Mucosa of descending colon (tissue), 3 donors: ENCODE measurements at regions not wholly inside any gene's neighbourhood (a gene's known extent, or its start where the extent isn't known, plus 50 kb on each side); places are given as distances from the start of the nearest gene placed in this dataset.

Source experiments
- ATAC-seq: fragments of 200-7000 bp; cut with Tn5 transposase; one replicate; pipeline ENCODE4 v1.9.1; 2020; ENCODE audit warnings: mild to moderate bottlenecking, moderate library complexity
- DNase-seq, 3 donors: peaks; one replicate each; pipeline ENCODE4 v3.0.0-alpha.2; 2020
- H3K36me3 ChIP-seq: fragments of 200-600 bp; one replicate; pipeline ENCODE4 v1.8.0; 2021; ENCODE audit warnings: low read depth, mild to moderate bottlenecking
- H3K4me1 ChIP-seq: fragments of 200-600 bp; one replicate; pipeline ENCODE4 v1.8.0; 2021; ENCODE audit warnings: low read depth, mild to moderate bottlenecking
- H3K4me3 ChIP-seq: fragments of 200-600 bp; one replicate; pipeline ENCODE4 v1.8.0; 2021; ENCODE audit warnings: mild to moderate bottlenecking
- H3K9me3 ChIP-seq: fragments of 200-600 bp; one replicate; pipeline ENCODE4 v1.8.0; 2021; ENCODE audit warnings: mild to moderate bottlenecking
- intact Hi-C, 2 donors: fragments of 100-400 bp; cut with DNase I in 1 of 2; cut with micrococcal nuclease in 1 of 2; formaldehyde crosslinking; loops; one replicate each; pipeline versions ENCODE4 v1.11.0 to v1.11.1; 2022; cut with DNase I, micrococcal nuclease
- TF ChIP-seq, protein P1 (sequence below): fragments of 200-600 bp; IDR thresholded peaks from one replicate; pipeline ENCODE4 v1.8.0; 2022; ENCODE audit warnings: antibody characterized with exemption, mild to moderate bottlenecking
- donor health status: DM: no; HTN: no; CAD: no; lungs with moderate emphysema.
- donor health status: DM: no; HTN: no; CAD: no.
- donor health status: DM: no; HTN: yes; CAD: no.

GRCh38 chr6:148286563-148286962 lies 56.1 kb upstream of the SASH1 start:
- no peak for DNase-seq
- no peak for ATAC-seq
- no peak overlapping the region for H3K4me3 ChIP-seq
- no peaks in the 10 kb centered on the region for H3K36me3 ChIP-seq
- H3K4me1 ChIP-seq, result no peaks in the 10 kb centered on the region
- TF ChIP-seq, protein P1, sequence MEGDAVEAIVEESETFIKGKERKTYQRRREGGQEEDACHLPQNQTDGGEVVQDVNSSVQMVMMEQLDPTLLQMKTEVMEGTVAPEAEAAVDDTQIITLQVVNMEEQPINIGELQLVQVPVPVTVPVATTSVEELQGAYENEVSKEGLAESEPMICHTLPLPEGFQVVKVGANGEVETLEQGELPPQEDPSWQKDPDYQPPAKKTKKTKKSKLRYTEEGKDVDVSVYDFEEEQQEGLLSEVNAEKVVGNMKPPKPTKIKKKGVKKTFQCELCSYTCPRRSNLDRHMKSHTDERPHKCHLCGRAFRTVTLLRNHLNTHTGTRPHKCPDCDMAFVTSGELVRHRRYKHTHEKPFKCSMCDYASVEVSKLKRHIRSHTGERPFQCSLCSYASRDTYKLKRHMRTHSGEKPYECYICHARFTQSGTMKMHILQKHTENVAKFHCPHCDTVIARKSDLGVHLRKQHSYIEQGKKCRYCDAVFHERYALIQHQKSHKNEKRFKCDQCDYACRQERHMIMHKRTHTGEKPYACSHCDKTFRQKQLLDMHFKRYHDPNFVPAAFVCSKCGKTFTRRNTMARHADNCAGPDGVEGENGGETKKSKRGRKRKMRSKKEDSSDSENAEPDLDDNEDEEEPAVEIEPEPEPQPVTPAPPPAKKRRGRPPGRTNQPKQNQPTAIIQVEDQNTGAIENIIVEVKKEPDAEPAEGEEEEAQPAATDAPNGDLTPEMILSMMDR, result no peak
- H3K9me3 ChIP-seq, result no peaks in the 10 kb centered on the region
- intact Hi-C loops, result no loop called here

GRCh38 chr6:148287623-148288333 lies 54.9 kb upstream of the SASH1 start:
- no peak for DNase-seq
- no peaks in the 10 kb centered on the region for H3K36me3 ChIP-seq

DNA sequence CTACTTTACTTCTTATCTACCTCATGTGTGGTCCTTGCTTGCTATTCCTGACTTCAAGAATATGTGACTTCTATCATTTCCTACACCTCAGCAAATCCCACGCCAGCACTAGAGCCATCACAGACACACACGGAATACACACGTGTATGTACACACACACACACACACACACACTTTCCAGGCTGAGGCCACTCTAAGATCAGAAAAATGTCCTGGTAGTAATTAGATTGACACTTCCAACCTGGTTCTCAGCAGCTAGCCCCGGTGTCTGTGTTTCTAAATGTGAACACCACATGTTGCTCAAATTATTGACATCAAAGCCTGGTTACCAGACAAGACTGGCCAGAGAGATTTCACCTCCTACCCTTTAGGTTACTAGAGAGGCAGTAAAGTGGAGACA lies 54.1 kb upstream of the SASH1 start:
- TF ChIP-seq, protein P1, result no peak
- no peak for DNase-seq
- intact Hi-C loops, result no loop called here

More at GRCh38 chr6:148287623-148288333, 54.9 kb upstream of the SASH1 start:
- Histone ChIP-seq H3K4me1 (no peaks in the 10 kb centered on the region), H3K4me3 (no peak overlapping the region), H3K9me3 (no peaks in the 10 kb centered on the region)
- TF ChIP-seq, protein P1, result no peak
- intact Hi-C loops, result no loop called here
- ATAC-seq, result no peak

DNA sequence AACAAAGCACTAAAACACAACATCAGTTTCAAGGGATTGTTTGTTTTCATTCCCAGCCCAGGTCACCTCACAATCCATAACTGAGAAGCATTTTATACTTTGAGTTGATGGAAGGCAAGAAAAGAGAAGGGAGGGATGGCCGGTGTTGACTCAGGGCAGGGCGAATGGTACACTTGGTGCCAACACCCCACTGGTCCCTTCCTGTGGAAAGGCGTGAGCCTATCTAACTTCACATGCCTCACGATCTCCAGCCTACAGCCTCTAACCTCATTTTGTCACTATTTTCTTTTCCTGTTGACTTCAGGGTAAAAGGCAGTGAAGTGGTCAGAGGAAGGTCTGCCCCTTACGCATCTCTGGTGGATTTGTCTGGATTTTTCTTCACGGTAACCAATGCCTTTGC lies 53.5 kb upstream of the SASH1 start:
- Histone ChIP-seq H3K36me3 (no peaks in the 10 kb centered on the region), H3K4me1 (no peaks in the 10 kb centered on the region), H3K9me3 (no peaks in the 10 kb centered on the region), H3K4me3 (no peak overlapping the region)
- ATAC-seq, result no peak
- DNase-seq, result no peak
- intact Hi-C loops, result no loop called here
- TF ChIP-seq, protein P1, result no peak

More for the DNA sequence above, 54.1 kb upstream of the SASH1 start:
- Histone ChIP-seq H3K4me1 (no peaks in the 10 kb centered on the region), H3K36me3 (no peaks in the 10 kb centered on the region), H3K9me3 (no peaks in the 10 kb centered on the region), H3K4me3 (no peak overlapping the region)
- no peak for ATAC-seq

DNA sequence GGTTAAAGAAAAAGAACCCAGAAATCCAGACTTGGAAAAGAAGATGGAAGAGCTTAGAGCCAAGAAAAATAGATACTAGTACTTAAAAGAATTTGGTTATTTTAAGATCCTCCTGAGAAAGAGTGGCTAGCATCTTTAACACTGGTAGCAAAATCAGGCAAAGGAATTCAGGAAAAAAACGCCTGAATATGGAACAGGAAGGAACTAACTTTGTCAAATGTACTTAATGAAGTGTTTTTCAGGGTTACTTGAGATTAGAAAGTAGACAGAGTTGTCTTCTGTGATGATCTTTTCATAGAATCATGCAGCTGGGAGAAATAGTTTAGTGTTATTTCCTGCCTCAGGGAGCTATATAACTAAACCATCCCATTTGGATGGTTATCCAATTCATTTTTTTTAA lies 50.8 kb upstream of the SASH1 start:
- Histone ChIP-seq H3K4me1 (no peaks in the 10 kb centered on the region), H3K9me3 (no peaks in the 10 kb centered on the region), H3K4me3 (no peak overlapping the region), H3K36me3 (no peaks in the 10 kb centered on the region)
- TF ChIP-seq, protein P1, result no peak
- DNase-seq (no peak), ATAC-seq (no peak)
- intact Hi-C loops, result no loop called here
